GM19238 (cell line): ENCODE measurements at regions not wholly inside any gene's neighbourhood (a gene's known extent, or its start where the extent isn't known, plus 50 kb on each side); places are given as distances from the start of the nearest gene placed in this dataset.

ENCODE experiments used
- DNase-seq: peaks from one replicate; pipeline ENCODE4 v3.0.0; 2011; ENCODE audit warnings: low spot score; ENCODE audit not compliant: insufficient read length

DNA sequence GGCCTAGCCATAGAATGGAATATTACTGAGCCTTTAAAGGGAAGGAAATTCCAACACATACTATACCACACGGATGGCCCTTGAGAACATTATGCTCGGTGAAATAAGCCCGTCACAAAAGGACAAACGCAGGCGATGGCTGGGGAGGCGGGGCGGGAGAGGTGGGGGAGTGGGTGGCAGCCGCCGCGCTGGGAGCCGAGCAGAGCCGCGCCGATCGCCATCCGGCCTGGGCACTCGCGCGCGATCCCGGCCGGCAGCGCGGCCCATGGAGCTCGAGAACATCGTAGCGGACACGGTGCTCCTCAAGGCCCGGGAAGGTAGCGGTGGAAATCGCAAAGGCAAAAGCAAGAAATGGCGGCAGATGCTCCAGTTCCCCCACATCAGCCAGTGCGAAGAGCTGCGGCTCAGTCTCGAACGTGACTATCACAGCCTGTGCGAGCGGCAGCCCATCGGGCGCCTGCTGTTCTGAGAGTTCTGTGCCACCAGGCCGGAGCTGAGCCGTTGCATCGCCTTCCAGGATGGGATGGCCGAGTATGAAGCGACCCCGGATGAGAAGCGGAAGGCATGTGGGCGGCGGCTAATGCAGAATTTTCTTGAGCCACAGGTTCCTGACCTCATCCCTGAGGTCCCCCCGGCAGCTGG lies 140.1 kb downstream of the ZDHHC20 start:
- DNase-seq: no peak

- no peak for DNase-seq
Measured at GRCh38 chr13:21319869-21320641, 139.0 kb downstream of the ZDHHC20 start.

DNA sequence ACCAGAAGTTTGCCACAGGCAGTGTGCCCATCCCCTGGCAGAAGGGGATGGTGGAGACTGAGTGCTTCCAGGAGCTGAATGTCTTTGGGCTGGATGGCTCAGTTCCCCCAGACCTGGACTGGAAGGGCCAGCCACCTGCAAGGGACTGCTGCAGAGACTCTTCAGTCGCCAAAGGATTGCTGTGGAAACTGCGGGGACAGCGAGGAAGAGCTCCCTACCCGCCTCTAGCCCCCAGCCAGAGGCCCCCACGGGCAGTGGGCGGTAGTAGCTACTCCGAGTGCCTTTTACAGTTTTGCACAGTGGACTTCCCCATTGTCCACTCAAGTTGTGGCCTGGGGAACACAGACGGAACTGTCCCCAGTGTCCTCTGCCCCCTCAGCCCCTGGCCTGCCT lies 138.5 kb downstream of the ZDHHC20 start:
- no peak for DNase-seq

- no peak for DNase-seq
Measured at GRCh38 chr13:21321269-21321668, 137.8 kb downstream of the ZDHHC20 start.

GRCh38 chr13:21322327-21322965 lies 136.7 kb downstream of the ZDHHC20 start:
- no peak for DNase-seq
